ENCODE measurements at regions not wholly inside any gene's neighbourhood (a gene's known extent, or its start where the extent isn't known, plus 50 kb on each side); places are given as distances from the start of the nearest gene placed in this dataset.

DNA sequence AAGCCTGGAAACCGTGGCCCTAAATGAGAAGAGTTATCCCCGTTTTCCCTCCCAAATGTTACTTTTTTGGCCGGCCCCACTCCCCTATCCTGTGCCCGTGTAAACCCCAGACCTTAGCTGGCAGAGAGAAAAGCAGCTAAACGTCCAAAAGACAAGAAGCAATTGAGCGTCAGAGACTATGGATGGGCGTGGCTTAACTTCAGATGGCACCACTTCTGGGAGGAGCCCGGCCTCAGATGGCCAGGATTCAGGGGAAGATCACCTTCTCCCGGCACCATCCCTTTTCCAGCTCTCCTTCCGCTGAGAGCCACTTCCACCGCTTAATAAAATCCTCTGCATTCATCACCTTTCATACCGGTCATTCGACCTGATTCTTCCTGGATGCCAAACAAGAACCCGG is 350.1 kb upstream of the PCDH7 start:
- TF ChIP-seq, protein P1, sequence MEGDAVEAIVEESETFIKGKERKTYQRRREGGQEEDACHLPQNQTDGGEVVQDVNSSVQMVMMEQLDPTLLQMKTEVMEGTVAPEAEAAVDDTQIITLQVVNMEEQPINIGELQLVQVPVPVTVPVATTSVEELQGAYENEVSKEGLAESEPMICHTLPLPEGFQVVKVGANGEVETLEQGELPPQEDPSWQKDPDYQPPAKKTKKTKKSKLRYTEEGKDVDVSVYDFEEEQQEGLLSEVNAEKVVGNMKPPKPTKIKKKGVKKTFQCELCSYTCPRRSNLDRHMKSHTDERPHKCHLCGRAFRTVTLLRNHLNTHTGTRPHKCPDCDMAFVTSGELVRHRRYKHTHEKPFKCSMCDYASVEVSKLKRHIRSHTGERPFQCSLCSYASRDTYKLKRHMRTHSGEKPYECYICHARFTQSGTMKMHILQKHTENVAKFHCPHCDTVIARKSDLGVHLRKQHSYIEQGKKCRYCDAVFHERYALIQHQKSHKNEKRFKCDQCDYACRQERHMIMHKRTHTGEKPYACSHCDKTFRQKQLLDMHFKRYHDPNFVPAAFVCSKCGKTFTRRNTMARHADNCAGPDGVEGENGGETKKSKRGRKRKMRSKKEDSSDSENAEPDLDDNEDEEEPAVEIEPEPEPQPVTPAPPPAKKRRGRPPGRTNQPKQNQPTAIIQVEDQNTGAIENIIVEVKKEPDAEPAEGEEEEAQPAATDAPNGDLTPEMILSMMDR (conservative IDR thresholded peaks at IDR 0.05 in 1 of 2, IDR thresholded peaks at IDR 0.05 in 1 of 2; ENCODE audit: extremely low read depth in 1 of 2, insufficient read depth in 1 of 2, low read depth in 1 of 2, low read length in 2 of 2), result no peak
- TF ChIP-seq EZH2 (IDR thresholded peaks at IDR 0.05; ENCODE audit: borderline replicate concordance, low read length), result no peak

Data from mammary epithelial cell (primary cell).